GM21390 (cell line): ENCODE measurements at regions not wholly inside any gene's neighbourhood (a gene's known extent, or its start where the extent isn't known, plus 50 kb on each side); places are given as distances from the start of the nearest gene placed in this dataset.
"Not testable (repeated sequence)": the region's sequence is repeated elsewhere in the genome, so short reads cannot be mapped to it uniquely, and the experiment has no call there.

Experiments used
- ATAC-seq: cut with Tn5 transposase; IDR thresholded peaks from one replicate; pipeline ENCODE4 v1.9.1; 2021; ENCODE audit not compliant: unreplicated experiment

DNA sequence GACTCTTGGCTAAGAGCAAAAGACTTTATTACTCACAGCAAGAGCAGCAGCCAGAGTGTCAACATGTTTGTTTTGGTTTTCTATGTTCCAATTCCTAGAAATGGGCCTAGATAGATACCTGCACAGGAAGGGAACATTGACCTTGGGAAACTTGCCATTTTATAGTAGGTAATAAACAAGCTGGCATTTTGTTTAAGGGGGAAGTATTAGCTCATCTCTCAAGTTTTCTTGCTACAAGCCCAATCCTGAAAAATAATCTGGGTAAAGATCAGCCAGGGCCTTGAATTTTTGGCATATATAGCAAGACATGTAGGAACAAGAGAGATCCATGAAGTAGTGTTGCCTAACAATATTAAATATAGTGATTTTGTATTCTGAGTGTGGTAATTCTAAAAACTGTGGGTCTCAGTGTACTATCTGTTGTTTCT, 51.4 kb upstream of the RGL1 start:
- no peak for ATAC-seq

DNA sequence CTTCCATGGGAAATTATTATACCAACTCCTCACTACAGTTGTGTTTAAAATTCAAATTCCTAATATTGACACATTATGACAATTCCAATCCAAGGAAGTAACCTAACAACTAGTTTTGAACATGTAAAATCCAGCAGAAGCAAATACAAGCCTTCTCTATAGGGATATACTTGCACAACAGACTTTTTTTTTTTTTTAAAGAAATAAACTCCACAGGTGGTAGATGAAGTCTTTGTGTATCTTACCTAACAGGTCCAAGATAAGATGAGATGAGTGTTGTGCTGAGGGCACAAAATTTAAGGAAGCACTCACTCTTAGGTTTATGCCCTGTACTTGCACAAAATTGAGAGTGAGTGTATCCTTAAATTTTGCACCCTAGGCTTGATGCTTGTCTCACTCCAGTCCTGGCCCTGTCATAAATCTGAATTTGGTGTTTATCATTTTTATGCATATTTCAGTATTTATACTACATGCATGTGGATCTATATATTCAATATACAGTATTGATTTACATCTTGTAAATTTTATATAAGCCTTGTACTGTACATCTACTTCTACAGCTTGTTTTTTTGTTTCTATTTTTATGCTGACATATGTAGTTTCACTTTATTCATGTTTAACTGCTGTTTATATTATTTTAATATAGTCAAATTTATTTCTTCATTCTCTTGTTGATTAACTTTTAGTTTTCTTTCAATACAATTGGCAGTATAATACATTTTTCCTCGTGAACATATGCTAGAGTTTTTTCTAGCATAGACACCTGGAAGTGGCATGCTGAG, 60.6 kb upstream of the RGL1 start:
- ATAC-seq: no peak

DNA sequence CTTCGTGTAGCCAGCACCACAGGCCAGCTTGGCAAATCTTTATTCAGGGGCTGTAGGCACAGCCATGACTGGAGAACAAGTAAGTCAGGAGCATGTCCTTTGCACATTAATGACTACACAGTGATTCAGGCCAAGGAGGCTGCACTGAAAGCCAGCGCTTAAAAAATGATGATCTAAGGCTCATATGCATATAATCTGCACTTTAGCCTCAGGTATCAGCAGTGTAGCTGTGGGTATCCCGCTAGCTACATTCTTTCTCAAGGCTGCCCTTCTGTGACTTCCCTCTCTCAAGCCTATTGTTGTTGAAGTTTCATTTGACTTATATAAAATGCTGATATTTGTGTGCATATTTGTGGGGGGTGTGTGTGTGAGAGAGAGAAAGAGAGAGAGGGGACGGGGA, 62.6 kb upstream of the RGL1 start:
- no peak for ATAC-seq

DNA sequence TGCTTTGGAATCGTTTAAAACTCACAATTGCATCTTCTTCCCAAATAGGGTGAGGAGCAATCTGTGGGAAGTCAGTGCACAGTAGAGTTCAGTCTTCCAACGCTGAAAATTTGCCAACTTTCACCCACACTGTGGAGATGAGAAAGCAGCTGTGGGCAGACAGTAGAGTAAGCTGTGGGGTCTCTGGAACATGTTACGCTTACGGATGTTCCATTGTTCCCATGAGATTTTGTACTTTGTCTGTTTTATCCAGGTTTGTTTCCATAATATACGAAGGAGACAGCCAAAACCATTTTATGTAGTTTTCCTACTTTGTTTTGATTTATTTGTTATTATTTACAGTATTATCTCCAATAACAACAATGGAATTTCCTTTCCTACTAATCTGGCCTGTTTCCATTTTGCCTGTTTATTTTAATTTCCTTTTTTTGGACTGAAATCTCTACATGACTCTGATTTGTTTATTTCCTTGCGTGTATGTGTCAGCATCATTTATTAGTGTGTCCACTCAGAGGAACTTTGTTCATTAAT, 65.1 kb upstream of the RGL1 start:
- ATAC-seq: no peak

DNA sequence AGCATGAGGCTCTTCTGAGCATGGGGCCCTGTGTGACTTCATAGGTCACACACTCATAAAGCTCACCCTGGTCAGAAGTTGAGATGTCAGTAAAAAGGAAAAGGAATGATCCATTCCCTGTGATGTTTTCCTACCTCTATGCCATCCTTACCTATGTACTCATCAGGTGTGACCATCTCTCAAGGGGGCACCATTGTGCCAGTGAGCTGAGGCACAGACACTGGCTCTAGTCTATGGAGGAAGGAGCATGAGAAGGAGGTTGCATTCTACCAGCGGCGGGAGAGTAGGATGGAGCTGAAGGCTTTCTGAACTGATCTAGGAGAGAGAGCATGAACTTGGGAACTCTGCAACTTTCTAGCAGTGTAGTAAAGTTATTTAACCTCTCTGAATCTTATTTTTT, 65.8 kb upstream of the RGL1 start:
- no peak for ATAC-seq

DNA sequence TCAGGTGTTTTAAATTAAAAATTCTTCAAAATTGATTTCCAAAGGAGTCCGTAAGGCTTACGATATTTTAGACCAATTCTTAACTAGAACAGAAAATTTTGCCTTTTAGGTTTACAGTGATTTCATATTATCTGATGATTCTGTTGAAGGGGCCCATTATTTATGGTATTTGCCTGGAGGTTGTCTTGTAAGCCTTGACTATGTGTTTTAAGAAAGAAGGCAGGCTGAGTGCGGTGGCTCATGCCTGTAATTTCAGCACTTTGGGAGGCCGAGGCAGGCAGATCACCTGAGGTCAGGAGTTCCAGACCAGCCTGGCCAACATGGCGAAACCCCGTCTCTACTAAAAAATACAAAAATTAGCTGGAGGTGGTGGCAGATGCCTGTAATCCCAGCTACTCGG, 67.0 kb upstream of the RGL1 start:
- not testable (repeated sequence) for ATAC-seq

DNA sequence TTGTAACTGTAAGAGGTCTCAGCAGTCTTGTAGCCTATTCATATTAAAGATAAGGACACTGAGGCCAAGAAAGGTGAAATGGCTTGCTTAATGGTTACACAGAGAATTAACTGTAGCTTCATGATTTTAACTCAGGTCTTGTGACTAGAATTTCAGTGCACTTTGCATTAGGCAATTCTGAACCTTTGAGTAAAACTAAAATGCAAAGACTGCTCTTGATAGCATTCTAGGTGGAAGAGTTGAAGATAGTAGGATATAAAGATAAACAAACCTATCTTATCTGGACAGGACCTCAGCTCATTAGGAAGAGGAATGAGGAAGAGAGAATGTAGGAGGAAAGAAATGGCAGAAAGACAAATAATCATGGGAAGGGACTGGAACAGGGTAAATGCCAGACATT, 68.6 kb upstream of the RGL1 start:
- ATAC-seq: no peak

DNA sequence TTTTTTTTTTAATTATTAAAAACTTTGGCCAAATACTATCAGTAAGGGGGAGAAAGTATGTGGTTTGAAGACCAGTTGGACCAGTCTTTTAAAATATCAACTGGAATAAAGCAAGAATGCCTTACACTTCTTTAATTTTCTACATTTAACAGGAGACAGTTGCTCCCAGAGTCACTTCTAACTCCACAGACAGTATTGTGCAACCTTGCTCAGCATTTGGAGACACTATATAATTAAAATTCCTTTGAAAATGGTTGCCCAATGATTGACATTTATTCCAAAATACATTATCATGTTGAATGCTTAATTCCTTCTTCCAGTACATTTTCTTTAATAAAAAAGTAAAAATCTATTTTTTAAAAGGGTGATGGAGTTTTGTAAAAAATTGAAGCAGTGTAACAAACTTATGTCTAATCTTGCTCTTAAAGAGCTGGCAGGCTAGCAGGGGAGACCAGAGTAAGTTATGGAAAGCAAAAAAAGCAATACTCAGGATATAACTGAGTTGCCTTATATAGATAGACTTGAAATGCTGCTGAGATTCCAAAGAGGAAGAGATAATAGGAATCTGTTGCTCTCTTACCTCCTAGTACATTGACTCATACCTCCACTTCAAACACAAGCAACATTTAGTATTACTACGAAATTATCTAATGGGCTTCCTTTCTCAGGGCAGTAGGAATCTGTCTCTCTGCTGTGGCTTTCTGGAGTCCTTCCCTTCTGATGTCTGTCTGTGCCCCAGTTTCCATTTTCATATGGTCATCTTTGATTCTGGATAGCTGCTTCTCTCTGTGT, 69.7 kb upstream of the RGL1 start:
- ATAC-seq: no peak

DNA sequence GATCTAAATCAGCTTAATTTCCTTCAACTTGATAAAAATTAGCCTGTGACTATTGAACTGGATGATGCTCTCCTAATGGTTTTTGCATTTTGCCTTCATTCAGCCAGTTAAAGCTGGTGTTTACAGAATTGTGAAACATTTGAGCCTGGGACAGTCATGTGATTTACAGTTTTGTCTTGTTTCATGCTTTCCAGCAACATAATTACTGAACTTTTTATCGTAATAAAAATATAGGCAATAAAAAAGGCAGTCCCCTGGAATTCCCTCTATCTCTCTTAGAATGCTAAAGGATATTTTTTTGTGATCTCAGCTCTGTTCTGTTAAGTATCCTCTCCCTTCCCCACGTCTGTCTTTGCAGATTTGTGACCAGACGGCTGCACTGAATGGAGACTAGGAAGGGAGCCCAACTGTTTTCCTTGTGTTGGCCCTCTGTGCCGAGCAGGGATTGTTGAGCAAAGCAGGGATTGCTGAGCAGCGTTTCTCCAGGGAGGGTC, 70.3 kb upstream of the RGL1 start:
- no peak for ATAC-seq

DNA sequence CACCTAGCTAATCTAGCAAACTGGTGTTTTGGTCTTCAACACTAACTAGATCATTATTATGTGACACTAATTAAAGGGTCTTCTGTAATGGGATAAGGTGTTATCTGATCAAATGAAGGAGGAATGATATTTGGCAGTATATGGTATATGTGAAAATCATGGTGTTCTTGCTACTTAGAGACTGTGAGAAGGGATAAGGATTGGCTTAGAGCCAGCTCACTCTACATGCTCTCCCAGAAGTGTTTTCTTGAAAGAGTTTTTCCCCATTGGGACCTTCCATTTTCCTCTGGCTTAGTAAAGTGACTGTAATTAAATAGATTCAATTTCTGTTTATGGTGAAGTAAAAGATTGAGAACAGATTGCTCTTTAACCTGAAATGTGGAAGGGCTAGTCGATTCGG, 71.2 kb upstream of the RGL1 start:
- no peak for ATAC-seq

DNA sequence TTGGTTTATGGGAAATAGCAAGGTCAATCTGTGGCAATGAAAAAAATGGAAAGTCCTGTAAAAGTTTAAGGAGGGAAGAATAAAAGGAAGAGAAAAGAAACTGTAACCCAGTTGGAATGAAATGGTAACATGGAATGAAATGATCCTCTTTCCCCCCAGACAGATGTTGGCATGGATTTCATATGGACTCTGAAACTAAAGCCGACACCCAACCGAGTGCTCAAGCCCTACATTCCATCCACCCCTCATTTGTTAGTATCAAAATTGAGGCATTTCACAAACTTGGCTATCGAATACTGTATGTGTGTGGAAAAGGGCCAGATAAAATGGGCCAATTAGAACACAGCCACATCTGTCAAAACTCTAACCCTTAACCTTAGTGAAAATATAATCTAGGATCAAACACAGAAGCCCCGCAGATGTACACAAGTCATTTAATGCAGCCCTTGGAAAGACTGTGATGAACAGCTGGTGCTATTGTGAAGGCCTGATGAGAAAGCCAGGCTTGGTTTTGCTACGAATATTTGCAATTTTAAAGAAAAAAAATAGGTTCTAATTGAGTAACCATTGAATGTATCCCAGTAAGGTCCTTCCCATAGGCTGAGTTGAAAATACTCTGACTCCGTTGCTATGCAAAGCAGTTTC, 72.6 kb upstream of the RGL1 start:
- ATAC-seq: no peak

DNA sequence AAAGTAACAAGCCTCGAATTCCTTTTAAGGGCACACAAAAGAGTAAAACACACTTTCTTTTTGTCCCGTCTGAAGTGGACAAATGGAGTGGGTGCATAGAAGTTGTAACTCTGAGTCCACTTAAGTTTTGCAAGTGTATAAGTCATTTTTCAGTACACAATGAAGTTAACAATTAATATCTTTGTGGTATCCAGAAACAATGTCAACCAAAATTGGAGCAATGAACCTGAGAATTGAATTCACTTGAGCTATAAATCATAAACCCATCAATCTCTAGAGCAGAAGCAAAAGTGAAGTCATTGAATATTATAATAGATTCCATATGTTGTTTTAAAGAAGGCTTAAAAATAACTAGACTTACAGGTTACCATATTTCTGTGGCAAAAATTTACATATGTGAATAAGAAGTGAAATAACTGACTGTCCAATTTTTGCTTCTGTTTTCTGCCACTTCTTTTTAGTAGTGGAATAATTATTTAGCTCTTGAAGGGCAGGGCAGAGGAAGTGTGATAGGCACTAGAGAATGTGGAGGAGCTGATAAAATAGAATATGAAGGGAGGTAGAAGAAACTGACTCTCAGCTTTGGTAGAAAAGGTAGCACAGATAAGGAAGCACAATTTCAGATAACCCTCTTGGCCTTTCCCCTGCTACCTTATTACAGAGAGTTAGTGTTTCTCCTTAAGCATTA, 73.9 kb upstream of the RGL1 start:
- ATAC-seq: peak; percentile 70

DNA sequence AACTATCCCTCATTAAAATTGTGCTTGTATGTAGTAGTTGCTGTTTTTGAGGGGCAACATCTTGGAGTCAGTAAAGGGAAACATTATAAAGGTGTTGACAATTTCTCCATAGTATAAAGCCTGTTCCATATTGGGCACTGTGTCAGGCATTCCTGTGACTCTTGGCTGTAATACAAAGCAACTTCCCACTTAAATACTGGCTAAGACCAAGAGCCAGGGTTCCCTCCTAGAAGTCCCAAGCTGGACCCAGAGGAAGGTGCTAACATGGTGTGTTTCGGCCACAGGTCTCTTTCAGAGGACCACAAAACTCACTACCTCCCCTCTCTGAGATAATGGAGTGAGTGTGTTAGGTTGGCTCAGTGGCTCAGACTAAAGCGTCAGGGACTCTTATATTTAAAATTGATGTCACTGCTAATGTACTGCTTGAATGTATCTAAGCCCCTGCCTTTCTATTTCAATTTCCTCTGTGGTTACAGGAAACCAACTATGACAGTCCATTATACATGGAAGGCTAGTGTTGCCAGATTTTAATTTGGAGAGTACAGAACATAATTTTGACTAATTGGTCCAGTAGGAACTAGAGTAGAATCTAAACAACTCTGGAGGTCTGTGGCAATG, 74.7 kb upstream of the RGL1 start:
- ATAC-seq: peak; percentile 31

DNA sequence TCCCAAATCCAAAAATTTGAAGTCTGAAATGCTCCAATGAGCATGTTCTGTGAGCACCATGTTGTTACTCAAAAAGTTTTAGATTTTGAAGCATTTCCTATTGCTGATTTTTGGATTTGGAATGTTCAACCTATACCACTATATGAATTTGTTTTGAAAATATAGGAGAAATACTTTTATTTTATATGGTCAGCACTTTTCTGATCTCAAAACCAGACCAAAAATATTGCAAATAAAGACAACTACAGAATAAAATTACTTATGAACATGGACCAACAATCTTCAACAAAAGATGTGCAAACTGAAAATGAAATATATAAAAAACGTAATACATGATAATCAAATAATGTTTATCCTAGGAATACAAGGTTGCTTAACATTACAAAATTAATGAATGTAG, 73.7 kb upstream of the APOBEC4 start:
- ATAC-seq: no peak

DNA sequence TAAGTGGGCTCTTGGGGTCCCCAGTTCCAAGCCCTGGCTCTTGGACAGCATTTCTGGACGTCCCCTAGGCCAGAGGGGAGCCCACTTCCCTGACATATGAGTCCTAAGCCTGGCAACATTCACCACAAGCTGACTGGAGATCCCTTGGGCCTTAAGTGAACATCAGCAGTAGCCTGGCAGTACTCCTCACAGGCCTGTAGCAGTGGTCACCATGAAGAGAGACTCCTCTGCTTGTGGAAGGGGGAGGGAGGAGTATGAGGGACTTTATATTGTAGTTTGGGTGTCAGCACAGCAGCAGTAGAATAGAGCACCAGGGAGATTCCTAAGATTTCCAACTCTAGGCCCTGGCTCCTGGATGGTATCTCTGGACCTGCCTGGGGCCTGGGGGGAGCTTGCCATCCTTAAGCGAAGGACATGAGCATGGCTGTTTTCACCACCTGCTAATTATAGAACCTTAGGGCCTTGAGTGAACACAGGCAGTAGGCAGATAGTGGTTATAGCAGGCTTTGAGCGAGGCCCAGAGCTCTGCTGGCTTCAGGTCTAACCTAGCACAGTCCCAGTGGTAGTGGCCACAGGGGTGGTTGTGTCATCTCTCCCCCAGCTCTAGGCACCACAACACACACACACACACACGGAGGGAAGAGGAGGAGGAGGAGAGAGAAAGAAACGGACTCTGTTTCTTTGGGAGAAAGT, 71.4 kb upstream of the APOBEC4 start:
- ATAC-seq: no peak

DNA sequence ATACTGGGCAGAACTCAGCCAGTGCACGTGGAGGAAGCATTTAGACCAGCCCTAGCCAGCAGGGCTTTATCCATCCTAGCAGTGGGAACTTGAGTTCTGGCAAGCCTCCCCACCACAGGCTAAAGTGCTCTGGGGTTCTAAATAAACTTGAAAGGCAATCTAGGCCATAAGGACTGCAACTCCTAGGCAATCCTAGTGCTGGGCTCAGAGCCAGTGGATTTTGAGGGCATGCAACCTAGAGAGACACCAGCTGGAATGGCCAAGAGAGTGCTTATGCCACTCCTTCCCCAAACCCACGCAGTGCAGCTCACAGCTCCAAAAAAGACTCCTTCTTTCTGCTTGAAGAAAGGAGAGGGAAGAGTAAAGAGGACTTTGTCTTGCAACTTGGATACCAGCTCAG, 70.5 kb upstream of the APOBEC4 start:
- ATAC-seq: no peak

DNA sequence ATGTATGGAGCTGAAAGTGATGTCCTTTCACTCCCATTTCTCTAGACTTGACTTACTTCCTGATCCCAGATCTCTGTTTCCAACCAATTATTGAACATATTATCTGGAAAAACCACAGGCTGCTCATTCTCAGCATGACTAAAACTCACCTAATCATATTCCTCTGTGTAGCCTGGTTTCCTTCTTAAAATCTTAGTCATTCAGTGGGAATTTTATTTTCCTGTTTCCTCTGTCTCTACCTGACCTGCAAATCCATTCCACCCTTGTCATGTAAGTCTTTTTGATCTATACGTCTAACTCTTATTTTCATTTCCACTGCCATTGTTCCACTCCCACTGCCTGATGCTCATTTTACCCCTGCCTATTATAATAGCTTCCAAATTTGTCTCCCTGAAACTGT, 67.9 kb upstream of the APOBEC4 start:
- ATAC-seq: no peak

DNA sequence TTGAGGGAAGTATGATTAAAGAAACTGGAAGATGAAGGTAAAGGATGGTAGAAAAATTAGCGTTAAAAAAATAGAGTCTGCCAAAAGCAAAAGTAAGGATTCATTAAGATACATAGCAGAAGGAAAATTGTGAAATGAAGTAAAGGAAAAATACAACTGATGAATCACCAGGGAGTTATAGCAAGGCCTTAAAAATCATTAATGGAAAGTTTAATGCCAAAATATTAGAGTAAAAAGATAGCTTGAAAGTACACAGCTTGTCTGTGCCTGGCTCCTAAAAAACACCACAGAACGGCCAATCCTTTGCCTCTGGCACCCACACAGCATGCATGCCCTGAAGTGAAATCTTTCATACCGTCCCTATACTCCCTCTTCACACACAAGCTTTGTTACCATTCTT, 66.9 kb upstream of the APOBEC4 start:
- ATAC-seq: no peak

DNA sequence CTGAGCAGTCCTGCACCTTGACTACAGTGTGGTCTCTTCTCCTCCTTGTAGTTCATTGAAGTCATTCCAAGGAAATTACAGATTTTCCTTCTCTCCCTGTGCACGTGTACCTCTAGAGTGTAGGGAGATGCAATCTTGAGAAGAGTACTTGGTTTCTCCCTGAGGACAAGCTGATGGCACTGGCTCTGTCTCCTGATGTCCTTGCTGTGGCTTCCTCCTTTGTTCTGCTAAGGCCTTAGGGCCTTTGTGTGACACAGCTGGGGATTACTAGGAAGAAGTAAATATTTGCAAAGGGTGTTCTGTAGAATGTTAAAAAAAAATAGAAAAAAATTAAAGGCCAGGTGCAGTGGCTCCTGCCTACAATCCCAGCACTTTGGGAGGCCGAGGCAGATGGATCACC, 66.2 kb upstream of the APOBEC4 start:
- no peak for ATAC-seq

DNA sequence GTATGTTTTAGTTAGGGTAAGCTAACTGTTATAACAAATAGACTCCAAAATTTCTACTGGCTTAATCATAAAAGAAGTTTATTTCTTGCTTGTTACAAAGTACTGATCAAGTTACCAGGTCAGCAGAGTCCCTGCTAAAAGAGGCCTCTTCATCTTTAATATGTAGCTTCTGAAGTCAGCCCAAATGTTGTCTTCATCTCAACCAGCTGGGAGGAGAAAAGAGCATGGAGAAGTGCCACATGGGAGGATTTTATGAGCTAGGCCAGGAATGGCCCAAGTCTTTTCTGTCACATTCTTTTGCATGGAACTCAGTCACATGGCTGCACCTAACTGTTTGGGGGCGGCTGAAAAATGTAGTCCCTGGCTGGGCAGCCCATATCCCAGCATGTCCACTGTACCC, 63.2 kb upstream of the APOBEC4 start:
- ATAC-seq: no peak
